T47D (cell line): ENCODE measurements at regions not wholly inside any gene's neighbourhood (a gene's known extent, or its start where the extent isn't known, plus 50 kb on each side); places are given as distances from the start of the nearest gene placed in this dataset.
"Not testable (repeated sequence)": the region's sequence is repeated elsewhere in the genome, so short reads cannot be mapped to it uniquely, and the experiment has no call there.

ENCODE experiments used
- DNase-seq, 2 experiments: peaks; one replicate each; pipeline versions ENCODE4 v3.0.0 to v3.0.0-alpha.2; 2011 to 2012; ENCODE audit warnings: low read depth in 1 of 2, low spot score in 1 of 2
- JUND ChIP-seq: IDR thresholded peaks from 2 replicates; pipeline ENCODE4 v1.6.1; 2012; ENCODE audit warnings: low read depth
- in situ Hi-C: cut with HindIII; loops from 2 replicates; pipeline ENCODE4 v1.10.0; 2016; ENCODE audit warnings: low sequenced_read_pairs, low pct_unique_long_range_greater_than_20kb

- in situ Hi-C loops, result no loop called here
- DNase-seq, result no peak
- TF ChIP-seq JUND, result no peak
Observed at GRCh38 chr3:177710506-177710905, 513.2 kb upstream of the TBL1XR1 start.

- no peak for DNase-seq
- TF ChIP-seq JUND, result no peak
- in situ Hi-C loops, result no loop called here
Observed at GRCh38 chr3:177711637-177712036, 514.4 kb upstream of the TBL1XR1 start.

GRCh38 chr3:177713928-177714900 lies 516.9 kb upstream of the TBL1XR1 start:
- in situ Hi-C loops, result no loop called here
- DNase-seq, result no peak
- no peak for TF ChIP-seq JUND

- no peak for TF ChIP-seq JUND
- peak in 1 of 2 experiments; percentile 37 for DNase-seq
- in situ Hi-C loops, result no loop called here
Observed at GRCh38 chr3:177714945-177715344, 517.7 kb upstream of the TBL1XR1 start.

GRCh38 chr3:177715980-177716379 lies 518.7 kb upstream of the TBL1XR1 start:
- TF ChIP-seq JUND, result no peak
- DNase-seq, result no peak
- in situ Hi-C loops, result no loop called here

- in situ Hi-C loops, DNase-seq: not testable (repeated sequence)
Observed at GRCh38 chr3:177720927-177721326, 523.6 kb upstream of the TBL1XR1 start.

- DNase-seq, result peak in 1 of 2 experiments; percentile 65
Observed at GRCh38 chr3:177721864-177722785, 524.8 kb upstream of the TBL1XR1 start.

GRCh38 chr3:177724020-177724638 lies 526.8 kb upstream of the TBL1XR1 start:
- peak in 1 of 2 experiments; percentile 31 for DNase-seq
- in situ Hi-C loops, result no loop called here
- no peak for TF ChIP-seq JUND

More at GRCh38 chr3:177721864-177722785, 524.8 kb upstream of the TBL1XR1 start:
- TF ChIP-seq JUND, result peak; percentile 20; the same call in 1 of the 2 replicates
- in situ Hi-C loops, result no loop called here

- in situ Hi-C loops, result no loop called here
Observed at GRCh38 chr3:177725165-177725564, 527.9 kb upstream of the TBL1XR1 start.

GRCh38 chr3:177726807-177727206 lies 529.5 kb upstream of the TBL1XR1 start:
- TF ChIP-seq JUND, result no peak
- DNase-seq, result no peak
- in situ Hi-C loops, result no loop called here

More at GRCh38 chr3:177725165-177725564, 527.9 kb upstream of the TBL1XR1 start:
- no peak for DNase-seq
- no peak for TF ChIP-seq JUND

- no peak for DNase-seq
- in situ Hi-C loops, result no loop called here
- TF ChIP-seq JUND, result no peak
Observed at GRCh38 chr3:177729956-177730681, 532.8 kb upstream of the TBL1XR1 start.

GRCh38 chr3:177730814-177731213 lies 533.5 kb upstream of the TBL1XR1 start:
- TF ChIP-seq JUND, result no peak
- no peak for DNase-seq
- in situ Hi-C loops, result no loop called here
